Bronchial epithelial cell (primary cell): ENCODE measurements at regions not wholly inside any gene's neighbourhood (a gene's known extent, or its start where the extent isn't known, plus 50 kb on each side); places are given as distances from the start of the nearest gene placed in this dataset.

Experiments used
- DNase-seq: peaks from one replicate; pipeline ENCODE4 v3.0.0-alpha.2; 2010; ENCODE audit warnings: low read depth
- FAIRE-seq: peaks from 2 replicates; lab custom pipeline; 2011; peaks lifted over from hg19 to GRCh38; lab: Jason Lieb, UNC
- H3K27me3 ChIP-seq: 2 replicates; pipeline ENCODE4 v1.5.1; 2011; ENCODE audit warnings: low read length; ENCODE audit not compliant: control insufficient read depth, insufficient read depth
- H3K36me3 ChIP-seq: 2 replicates; pipeline ENCODE4 v1.5.1; 2011; ENCODE audit warnings: low read length; ENCODE audit not compliant: control insufficient read depth, insufficient read depth
- H3K4me3 ChIP-seq: 2 replicates; pipeline ENCODE4 v1.5.1; 2011; ENCODE audit warnings: mild to moderate bottlenecking, low read depth, low read length, control low read depth
- TF ChIP-seq, protein P1 (sequence below): IDR thresholded peaks from 2 replicates; pipeline ENCODE4 v1.5.1; 2011; ENCODE audit warnings: mild to moderate bottlenecking, moderate library complexity, low read length, control low read depth, inconsistent platforms; ENCODE audit not compliant: insufficient read depth, severe bottlenecking

DNA sequence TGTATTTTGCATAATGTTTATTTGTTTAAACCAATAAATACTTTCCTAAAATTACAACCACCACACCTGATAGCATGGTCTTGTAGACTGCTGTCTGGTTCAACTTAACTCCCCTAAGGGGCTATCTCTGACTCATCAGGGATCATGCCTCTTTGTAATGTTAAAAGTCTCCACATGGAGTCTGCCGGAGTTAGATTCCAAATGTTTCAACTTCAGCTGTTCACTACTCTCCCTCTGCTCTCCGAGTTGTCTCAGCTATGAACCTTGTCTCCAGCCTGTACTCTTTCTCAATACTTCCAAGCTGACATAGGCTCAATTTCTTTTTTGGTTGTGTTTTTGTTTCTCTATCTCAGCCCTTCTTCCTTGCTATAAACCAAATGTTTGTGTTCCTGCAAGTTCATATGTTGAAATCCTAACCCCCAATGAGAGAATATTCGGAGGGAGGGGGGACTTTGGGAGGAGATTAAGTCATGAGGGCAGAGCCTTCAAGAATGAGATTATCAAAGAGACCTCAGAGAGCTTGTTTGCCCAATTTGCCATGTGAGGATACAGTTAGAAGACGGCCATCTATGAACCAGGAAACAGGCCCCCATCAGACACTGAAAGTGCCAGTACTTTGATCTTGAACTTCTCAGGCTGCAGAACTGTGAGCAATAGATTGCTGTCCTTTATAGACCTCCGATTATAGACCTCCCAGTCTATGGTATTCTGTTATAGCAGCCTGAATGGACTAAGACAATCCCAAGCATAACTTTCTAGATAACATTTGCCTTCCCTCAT, 858.2 kb downstream of the VRK1 start:
- FAIRE-seq (no peak), DNase-seq (peak; percentile 21)

DNA sequence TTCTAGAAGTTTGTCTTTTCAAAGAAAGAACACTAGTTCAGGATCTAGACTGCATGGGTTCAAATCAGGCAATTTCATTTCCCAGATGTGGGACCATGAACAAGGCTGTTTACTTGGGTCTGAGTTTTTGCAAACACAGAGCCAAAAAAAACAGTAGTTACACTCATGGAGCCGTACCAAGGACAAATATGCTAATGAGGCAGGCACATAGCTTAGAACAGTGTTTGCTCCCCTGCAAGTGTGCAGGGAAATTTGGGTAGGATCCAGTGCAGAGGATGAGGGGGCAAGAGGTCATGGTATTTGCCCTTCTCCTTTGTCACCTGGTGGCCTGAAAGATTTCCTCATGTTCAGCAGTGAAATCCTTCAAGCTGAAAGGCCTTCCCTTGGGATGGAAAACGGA, 860.4 kb downstream of the VRK1 start:
- DNase-seq (no peak), FAIRE-seq (no peak)

More for the DNA sequence above, 858.2 kb downstream of the VRK1 start:
- TF ChIP-seq, protein P1, sequence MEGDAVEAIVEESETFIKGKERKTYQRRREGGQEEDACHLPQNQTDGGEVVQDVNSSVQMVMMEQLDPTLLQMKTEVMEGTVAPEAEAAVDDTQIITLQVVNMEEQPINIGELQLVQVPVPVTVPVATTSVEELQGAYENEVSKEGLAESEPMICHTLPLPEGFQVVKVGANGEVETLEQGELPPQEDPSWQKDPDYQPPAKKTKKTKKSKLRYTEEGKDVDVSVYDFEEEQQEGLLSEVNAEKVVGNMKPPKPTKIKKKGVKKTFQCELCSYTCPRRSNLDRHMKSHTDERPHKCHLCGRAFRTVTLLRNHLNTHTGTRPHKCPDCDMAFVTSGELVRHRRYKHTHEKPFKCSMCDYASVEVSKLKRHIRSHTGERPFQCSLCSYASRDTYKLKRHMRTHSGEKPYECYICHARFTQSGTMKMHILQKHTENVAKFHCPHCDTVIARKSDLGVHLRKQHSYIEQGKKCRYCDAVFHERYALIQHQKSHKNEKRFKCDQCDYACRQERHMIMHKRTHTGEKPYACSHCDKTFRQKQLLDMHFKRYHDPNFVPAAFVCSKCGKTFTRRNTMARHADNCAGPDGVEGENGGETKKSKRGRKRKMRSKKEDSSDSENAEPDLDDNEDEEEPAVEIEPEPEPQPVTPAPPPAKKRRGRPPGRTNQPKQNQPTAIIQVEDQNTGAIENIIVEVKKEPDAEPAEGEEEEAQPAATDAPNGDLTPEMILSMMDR = no peak
- Histone ChIP-seq H3K4me3 (no peak overlapping the region), H3K27me3 (no peaks in the 10 kb centered on the region), H3K36me3 (no peaks in the 10 kb centered on the region)

DNA sequence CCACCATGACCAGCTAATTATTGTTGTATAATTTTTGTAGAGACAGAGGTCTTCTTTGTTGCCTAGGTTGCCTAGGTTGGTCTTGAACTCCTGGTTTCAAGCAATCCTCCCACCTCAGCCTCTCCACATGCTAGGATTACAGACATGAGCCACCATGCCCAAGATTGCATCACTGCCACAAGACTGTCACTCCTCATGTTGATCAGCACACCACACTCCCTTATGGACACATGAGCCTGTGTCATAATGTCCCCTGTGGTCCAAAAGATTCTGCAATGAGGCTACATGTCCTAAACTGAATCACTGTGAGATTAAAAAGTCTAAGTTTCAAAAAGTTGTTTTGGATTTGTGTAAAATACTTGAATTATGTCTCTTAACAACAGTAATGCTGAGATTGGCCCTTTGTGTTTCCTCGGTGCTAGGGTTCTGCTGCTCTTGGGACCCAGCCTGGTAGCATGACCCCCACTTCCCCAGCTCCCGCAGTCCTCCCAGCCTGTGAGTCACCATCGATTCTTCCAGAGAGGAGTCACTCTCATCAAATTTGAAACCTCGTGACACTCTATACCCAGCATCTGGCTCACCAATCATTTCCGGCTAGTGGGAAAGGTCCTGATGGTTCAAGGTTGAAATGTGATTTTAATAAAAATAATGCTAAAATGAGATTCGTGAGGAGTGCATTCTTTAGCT, 890.9 kb downstream of the VRK1 start:
- no peak for DNase-seq
- Histone ChIP-seq H3K36me3 (no peaks in the 10 kb centered on the region), H3K4me3 (no peak overlapping the region), H3K27me3 (no peaks in the 10 kb centered on the region)
- TF ChIP-seq, protein P1 = no peak
- FAIRE-seq = no peak

More for the DNA sequence above, 860.4 kb downstream of the VRK1 start:
- Histone ChIP-seq H3K4me3 (no peak overlapping the region), H3K36me3 (no peaks in the 10 kb centered on the region), H3K27me3 (no peaks in the 10 kb centered on the region)
- TF ChIP-seq, protein P1 = no peak

DNA sequence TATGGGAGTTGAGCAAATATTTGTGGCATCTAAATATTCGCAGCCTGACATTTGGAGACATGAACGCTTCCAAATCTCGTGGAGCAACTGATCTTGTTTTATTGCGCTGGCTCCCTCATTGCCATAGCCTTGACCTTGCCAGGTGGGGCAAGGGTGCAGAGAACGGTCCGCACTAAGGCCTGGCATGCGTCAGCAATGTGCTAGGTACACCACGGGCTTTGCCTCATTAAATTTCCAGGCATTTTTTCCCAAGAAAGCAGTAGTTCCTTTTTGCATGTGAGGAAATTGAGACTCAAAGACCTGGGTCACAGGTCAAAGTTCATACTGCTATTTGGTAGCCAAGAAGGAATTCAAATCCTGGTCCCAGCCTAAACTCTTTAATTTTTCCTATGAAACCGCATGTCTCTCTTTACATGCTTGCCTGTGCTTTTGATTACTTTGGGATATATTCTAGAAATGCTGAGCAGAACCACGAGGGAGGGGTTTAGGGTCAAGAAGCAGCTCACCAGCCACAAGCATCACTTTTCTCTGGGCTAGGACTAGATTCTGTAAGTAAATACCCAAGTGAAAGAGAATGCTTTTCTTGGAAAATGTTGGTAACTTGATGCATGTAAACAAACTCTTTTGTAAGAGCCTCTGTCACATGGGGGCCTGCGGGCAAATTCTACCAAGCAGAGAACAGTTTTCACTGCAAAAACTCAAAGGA, 891.6 kb downstream of the VRK1 start:
- FAIRE-seq (no peak), DNase-seq (no peak)
- TF ChIP-seq, protein P1 = no peak
- Histone ChIP-seq H3K4me3 (no peak overlapping the region), H3K27me3 (no peaks in the 10 kb centered on the region), H3K36me3 (no peaks in the 10 kb centered on the region)

DNA sequence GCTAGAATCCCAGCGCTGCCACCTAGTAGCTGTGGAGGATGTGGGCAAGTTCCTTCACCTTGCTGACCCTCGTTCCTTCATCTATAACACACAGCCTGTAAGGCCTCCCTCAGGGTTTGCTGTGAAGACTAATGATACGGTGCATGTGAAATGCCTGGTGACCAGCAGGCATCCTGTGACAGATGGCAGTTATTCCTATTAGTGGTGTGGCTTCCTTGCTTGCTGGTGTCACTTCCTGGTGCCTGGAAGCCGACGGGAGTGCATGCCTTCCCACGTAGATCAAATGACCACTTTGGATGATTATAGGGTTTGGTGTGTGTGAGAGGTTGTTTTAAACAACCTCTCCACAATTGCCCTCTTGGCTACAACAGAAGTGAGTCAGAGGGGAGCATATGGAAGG, 894.9 kb downstream of the VRK1 start:
- H3K4me3 ChIP-seq = no peak overlapping the region
- H3K27me3 ChIP-seq = no peaks in the 10 kb centered on the region
- H3K36me3 ChIP-seq = no peaks in the 10 kb centered on the region
- DNase-seq = no peak
- peak; percentile 28 for FAIRE-seq
- TF ChIP-seq, protein P1 = no peak
